HG03045 (cell line): ENCODE measurements at regions not wholly inside any gene's neighbourhood (a gene's known extent, or its start where the extent isn't known, plus 50 kb on each side); places are given as distances from the start of the nearest gene placed in this dataset.

Experiments used
- ATAC-seq: cut with Tn5 transposase; IDR thresholded peaks from one replicate; pipeline ENCODE4 v1.9.1; 2021; ENCODE audit warnings: mild to moderate bottlenecking, moderate library complexity; ENCODE audit not compliant: unreplicated experiment

DNA sequence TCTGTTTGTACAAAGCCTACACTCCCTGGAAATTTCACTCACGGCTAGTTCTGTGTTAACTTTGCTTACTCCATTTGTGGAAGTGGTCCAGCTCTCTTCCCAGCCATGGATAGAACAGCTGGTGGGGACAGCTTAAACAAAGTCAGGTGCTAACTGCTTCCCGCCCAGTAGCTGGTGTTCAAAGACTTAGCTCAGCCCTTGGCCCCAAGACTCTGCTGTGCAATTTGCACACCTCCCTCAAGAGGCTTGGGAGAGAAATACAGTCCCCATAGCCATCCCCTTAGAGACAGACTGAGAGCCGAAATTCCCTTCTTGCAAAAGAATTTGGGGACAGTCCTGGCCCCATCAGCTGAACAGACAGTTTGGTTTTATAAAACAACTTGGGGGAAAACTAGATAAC lies 73.8 kb upstream of the RAI14 start:
- ATAC-seq: no peak

DNA sequence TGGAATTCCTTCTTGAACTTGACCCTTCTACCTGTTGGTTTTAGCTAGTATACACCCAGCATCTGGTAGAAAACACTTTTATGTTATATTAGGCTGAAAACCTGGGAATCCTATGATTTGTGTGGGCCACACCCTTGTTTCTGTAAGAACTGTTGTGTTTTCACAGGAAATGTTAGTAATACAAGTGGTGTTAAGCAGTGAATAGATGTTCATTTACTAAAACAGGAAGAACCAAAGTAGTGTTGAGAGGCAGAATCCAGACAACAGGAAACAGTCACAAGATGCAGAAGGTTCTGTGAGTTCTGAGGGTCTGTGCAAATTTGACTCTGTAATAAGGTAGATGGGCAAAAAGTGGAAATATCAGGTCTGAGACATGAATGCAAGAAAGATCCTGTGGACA lies 73.0 kb upstream of the RAI14 start:
- no peak for ATAC-seq

DNA sequence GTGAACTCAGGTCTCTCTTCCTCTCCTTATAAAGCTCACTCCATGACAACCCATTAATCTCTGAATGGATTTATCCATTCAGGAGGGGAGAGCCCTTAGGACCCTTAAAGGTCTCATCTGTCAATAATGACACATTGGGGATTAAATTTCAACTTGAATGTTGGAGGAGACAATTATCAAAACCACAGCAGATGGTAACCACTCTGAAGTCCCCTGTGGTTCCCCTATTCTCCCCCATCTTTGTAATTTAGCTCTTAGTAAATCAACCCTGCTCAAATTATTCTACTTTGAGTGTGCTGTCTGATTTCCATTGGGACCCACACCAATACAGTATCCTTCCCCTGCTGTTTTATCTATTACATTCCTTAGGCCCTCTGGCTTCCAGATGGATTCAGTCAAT lies 72.0 kb upstream of the RAI14 start:
- no peak for ATAC-seq

DNA sequence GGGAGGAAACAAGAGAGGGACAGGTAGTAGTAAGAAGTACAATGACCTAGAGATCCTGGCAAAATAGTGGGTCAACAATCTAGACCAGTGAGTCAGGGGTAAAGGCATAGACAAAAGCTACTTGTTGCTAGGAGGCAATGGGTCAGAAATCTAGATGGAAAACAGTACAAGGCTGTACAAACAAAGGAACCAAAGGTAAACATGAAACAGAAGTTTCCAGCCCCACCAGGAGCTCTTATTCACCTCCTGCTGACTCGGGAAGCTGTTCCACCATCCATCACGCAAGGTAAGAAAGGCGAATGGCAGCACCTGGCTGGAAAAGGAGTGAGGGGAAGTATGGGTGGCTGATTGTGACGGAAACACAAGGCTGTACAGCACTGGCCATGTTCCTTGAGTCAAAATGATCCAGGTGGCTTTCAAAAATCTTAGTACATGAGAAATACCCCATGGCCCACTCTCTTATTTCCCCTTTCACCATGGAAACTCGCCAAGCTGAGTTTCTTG lies 70.5 kb upstream of the RAI14 start:
- ATAC-seq: no peak

DNA sequence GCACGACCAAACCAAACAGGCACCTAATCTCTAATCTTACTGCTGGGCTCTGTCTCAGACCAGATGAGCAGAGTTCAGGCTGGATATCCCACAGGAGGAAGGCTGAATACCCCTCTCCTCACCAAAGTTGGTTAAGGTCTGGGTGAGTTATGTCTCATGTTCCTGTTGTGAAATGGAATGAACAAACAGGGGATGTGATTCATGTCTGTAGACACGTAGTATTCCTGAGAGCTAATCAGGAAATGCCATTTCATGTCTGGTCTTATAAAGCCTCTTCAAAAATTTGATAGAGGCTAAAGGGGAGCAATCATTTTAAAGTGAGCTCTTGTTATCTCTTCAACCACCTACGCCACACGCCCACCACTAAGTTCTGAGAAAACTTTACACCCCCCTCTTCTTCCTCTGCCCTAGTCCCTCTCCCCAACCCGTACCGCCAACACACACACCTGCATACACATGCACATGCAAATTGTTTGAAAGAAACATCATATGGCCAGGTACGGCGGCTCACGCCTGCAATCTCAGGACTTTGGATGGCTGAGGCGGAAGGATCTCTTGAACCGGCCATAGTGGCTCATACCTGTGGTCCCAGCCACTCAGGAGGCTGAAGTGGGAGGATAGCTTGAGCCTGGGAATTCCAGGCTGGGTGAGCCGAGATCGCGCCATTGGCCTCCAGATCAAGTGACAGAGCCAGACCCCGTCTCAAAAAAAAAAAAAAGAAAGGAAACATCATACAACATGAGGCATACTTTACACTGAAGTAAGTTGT lies 69.8 kb upstream of the RAI14 start:
- no peak for ATAC-seq

DNA sequence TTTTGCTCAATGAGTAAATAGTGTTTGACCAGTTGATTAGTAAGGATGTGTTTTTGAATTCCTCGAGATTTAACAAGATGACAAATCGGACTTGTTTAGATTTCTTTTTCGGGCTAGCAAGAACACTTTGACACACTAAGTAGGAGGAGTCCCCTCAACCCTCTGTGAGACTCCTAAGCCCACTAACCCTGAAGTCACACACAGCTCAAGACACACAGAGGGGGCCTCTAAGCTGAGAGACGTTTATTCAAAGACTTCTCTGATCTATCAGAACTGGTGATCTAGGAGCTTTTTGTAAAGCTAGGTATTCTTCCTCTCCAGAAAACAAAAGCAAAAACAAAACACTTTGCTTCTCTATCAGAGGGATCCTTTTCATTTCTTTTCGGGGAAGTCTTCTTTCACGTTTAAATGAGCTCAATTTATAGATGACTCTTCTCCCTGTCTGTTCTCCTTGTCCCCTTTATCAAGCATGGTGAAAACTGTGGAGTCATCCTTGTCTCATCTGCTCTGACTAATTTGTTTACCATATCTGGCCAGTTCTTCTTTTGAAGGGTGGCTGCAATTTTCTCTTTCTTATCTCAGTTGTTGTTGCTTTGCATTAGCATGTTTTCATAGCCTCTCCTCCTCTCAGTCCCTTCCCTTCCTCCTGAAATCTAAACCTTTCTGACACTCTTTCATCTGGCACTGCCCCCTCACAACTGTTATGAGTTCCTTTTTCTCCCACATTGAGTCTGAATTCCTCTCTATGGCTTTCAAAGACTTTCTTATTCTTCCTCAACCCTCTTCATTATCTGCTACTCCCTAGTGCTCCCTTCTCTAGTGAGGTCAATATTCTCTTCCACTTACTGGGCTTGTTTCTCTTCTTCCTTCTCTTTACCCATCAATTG lies 68.5 kb upstream of the RAI14 start:
- no peak for ATAC-seq

DNA sequence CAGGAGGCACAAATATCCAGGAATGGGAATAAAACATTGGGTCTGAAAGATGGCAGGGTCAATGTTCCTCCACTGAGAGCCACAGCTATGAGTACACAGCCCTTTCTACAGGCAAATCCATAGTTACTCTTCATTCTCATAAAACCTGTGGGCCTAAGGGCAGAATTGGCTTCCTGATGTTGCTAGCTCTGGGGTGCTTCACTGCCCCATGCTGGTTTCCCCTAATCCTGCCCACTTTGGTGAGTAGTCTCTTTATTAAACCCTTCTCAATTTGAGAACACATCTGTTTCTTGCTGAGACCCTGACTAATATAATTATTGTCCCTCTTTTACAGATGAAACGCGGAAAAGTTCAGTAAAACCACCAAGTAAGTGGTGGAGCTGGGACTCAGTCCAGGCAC lies 66.3 kb upstream of the RAI14 start:
- ATAC-seq: no peak

DNA sequence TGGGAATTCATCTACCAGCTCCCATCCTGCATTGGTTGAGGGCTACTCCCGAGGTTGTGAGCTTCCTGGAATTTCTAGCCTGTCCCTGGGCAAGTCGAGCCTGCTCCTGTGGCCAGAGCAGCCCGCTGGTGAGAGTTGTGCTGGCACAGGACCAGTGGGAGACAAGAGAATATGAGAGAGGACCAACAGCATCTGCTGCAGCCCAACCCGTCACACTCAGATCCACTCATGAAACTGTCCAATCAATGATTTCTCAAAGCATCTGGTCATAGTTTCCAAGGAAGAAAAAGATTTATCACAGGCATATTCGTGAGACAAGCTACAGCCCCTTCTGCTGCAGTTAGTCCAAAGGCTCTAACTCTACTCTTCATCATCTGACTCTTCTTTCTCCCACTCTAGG lies 64.4 kb upstream of the RAI14 start:
- no peak for ATAC-seq

DNA sequence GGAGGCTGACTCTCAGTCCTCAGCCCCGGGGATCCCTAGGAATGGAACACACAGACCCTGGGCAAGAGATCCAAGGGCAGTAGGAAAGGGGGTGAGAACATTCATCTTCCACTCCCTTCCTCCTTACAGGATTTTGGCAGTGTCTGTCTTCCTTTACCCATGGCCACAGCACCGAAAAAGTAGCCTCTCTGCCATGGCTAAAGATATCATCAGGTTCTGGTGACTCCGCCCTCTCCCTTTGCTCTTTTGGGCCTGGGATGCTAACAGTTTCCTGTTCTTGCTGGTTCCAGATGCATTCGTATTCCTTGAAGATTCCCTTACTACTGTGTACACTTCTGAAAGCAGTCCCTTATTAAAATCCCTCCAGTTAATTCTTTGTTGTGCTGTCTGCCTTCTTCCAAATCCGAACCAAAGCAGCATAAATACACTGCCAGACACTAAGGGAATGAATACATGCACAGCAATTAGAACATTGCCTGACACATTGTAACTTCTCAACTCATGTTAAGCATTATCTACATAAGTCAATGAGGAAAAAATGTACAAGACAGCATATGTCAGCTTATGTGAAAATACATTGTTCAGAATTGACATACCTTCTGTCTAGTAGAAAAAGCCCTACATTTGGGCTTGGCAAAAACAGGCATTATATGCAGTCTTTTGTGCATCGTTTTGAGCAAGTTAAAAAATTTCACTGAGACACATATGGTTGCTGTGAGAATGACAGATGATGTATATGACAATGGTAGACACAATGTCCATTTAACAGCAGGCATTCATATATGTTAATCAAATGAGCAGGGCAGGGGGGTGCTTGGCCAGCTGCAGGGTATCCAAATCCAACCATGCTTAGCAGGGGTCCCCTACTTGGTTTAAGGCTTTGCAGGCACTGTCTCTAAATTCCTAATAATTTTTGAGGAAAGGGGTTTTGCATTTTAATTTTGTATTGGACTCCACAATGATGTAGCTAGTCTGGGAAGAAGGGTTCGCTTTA lies 58.8 kb upstream of the RAI14 start:
- ATAC-seq: no peak

DNA sequence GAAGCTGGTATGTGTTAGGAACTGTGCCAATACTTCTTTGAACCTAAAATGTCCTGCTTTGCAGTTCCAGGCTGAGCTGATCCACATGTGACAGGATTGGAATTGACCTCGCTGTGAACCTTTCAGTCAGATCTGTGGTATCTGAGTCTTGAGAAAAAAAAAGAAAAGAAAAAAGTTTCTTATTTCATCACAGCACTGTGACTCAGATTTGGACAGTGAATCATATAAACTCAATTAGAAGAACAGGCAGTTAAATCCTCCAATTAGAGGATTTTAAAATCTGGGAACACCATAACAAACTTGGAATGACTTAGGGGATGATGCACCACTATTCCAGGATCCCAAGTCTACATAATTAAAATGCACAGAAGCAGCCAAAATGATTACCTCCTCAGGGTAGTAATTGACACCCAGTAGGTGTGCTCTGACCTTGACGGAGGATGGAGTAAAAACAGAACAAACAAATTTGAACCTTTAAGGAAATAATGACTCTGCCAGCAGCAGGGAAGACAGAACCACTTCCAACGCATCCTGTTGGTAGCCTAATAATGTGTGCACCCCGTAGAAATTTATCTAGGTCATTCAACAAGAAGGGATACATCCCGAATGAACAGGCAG lies 57.8 kb upstream of the RAI14 start:
- ATAC-seq: no peak

DNA sequence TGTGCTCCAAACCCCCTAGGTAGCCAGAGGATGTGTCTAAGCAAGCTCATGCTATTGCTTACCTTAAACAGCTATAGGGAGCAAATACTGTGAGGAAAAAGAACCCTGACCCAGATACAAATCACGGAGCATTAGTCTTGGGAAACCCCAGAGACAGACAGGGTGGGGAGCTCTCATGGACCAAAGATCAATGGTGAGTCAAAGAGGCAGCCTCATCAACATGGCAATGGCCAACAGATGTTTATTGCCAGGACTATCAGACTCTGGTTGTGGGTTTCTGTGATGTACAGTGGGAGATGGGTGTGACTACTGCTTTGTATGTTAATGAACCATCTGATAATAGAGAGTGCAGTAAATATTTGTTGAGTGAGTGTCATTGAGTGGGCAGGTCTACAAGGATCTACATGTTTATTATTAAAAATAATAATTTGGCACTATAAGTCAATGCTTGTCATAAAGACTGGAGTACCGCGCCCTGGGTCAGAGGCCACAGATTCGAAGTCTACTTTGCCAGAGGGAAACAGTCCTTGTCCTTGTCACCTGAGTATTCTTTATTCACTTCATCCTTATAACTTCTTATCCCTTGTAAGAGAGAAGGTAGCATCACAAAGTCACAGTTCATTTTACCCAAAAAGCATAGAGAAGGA lies 56.5 kb upstream of the RAI14 start:
- ATAC-seq: no peak

DNA sequence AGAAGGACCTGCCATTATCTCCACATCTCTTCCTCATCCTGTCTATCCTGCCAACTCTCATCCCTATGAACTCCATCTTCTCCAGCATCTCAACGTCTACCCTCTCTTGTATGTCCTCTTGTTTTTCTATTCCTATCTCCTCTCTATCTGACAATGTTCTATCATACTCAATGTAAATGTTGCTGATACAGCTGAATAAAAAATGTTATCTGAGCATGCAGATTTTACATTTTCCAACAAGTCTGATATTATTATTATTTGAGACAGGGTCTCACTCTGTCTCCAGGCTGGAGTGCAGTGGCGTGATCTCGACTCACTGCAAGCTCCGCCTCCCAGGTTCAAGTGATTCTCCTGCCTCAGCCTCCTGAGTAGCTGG lies 56.0 kb upstream of the RAI14 start:
- no peak for ATAC-seq

DNA sequence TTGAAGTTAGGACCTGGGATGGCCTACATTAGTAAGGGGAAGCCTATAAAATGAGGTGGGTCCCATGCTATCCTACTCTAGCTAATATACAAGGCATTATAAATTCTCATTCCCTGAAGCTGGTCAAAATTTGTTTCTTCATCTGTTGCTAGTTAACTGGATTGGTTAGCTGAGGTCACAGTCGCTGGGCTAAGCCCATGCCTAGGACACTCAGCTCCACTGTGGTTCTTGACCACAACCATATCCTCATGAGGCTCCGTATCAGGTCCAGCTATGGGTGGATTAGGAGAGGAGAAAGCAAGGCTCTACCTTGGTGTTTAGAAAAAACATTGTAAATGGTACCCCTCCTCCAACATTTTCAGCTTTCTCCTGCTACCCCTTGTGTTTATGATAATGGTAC lies 52.8 kb upstream of the RAI14 start:
- no peak for ATAC-seq

DNA sequence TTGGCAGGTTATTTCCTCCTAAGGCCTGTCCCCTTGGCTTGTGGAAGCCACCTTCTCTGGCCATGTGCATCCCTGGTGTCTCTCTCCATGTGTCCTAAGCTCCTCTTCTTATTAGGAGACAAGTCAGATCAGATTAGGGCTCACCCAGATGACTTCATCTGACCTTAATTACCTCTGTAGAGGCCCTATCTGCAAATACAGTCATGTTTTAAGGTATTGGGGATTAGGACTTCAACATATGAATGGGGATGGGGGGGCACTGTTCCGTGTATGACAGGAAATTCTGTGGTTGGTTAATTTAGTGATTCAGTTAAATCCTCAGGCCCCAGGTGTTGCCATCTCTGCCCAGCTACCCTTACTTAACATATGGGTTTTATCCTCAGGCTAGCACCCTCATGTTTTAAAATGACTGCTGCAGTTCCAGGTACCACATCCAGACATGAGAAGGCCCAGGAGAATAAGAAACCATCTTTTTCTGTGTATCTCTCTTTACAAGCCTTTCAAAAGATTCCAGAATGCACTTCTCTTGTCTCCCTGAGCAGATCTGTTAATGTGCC lies 51.9 kb upstream of the RAI14 start:
- no peak for ATAC-seq

DNA sequence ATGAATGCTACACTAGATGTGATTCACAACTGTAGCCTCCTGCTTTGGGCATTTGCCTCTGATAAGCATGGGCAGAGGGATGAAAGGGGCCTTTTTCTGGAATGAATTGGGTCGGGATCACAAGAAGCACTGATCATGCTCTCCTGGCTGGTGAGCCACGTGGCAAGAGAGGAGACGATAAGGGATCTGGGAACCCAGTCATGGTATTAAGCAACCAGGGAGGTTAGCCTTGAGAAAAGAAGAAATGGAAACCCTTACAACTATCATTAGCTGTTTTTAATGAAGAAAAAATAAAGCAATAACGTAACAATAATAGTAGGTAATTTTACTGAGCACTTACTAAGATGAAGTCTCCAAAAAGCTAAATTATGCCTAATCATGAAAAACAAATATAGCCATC lies 50.0 kb upstream of the RAI14 start:
- no peak for ATAC-seq
